Pancreas (tissue), 10 donors: ENCODE measurements at regions not wholly inside any gene's neighbourhood (a gene's known extent, or its start where the extent isn't known, plus 50 kb on each side); places are given as distances from the start of the nearest gene placed in this dataset.

Experiments
- ATAC-seq, 4 donors: fragments of 200-7000 bp; cut with Tn5 transposase; one replicate each; pipeline versions ENCODE4 v1.8.0 to v1.9.1; 2020; ENCODE audit warnings: mild to moderate bottlenecking in 4 of 4, moderate library complexity in 4 of 4
- DNase-seq, 6 donors: peaks; one replicate each; pipeline ENCODE4 v3.0.0-alpha.2; 2020
- FAIRE-seq: peaks from 2 replicates; lab custom pipeline; 2012; peaks lifted over from hg19 to GRCh38; lab: Jason Lieb, UNC
- H3K27ac ChIP-seq, 4 donors: fragments of 200-600 bp; sonication (generic); 1 replicate in 3 of 4; 2 replicates in 1 of 4; pipeline versions ENCODE4 v1.5.0 to v1.8.0; 2020
- H3K27me3 ChIP-seq, 4 donors: fragments of 200-600 bp; one replicate each; pipeline ENCODE4 v1.8.0; 2021
- H3K36me3 ChIP-seq, 3 donors: fragments of 200-600 bp; sonication (generic) in 1 of 3; one replicate each; pipeline versions ENCODE4 v1.5.0 to v1.8.0; 2020 to 2021
- H3K4me1 ChIP-seq, 3 donors: fragments of 200-600 bp; one replicate each; pipeline ENCODE4 v1.8.0; 2021
- H3K4me3 ChIP-seq, 4 donors: fragments of 200-600 bp; sonication (generic) in 2 of 4; one replicate each; pipeline versions ENCODE4 v1.5.0 to v1.8.0; 2020 to 2021
- H3K9me3 ChIP-seq, 4 donors: fragments of 200-600 bp; one replicate each; pipeline ENCODE4 v1.8.0; 2021
- WGBS, 2 donors: extraction: QIAGEN DNeasy Blood & Tissue Kit; methylation state at CpG; one replicate each; pipeline ENCODE4 v1.1.7; 2013; 5-methylcytosine and 5-hydroxymethylcytosine counted together
- intact Hi-C, 3 donors: fragments of 100-400 bp; cut with DNase I; formaldehyde crosslinking; loops; one replicate each; pipeline versions ENCODE4 v1.11.1 to v1.14.2; 2022
- TF ChIP-seq, protein P1 (sequence below), 4 donors: fragments of 200-600 bp; sonication (generic) in 3 of 4; IDR thresholded peaks; one replicate each; pipeline versions ENCODE4 v1.5.0 to v1.8.0; 2021; ENCODE audit warnings: antibody characterized with exemption in 4 of 4
- donor health status: healthy with polysubstance abuse.
- donor health status: DM: no; HTN: no; CAD: no; lungs with moderate emphysema.
- donor health status: DM: no; HTN: no; CAD: no.
- donor health status: control.
- donor health status: control.
- donor health status: Bipolar disorder and iron deficiency.
- donor health status: DM: yes; HTN: yes; CAD: no.
- donor health status: DM: no; HTN: no; CAD: no.
- donor health status: DM: no; HTN: no; CAD: no.
- donor health status: DM: yes; HTN: yes; CAD: no.

DNA sequence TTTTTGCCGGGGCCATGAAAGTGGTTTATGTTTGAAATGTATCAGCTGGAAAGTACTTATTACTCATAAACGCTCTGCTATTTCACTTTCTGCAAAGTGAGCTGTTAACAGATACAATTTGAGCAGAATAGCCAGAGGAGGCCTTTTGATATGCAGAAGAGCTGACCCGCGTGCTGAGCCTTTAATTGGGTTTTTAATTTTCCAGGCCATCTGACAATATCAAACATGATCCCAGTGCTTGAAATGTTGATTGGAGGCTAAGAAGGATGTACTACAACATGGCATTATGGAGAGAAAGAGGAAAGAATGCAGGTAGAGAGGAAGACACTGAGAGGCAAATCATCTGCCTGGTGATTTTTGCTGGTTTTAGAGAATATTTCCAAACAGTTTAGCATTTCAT, 261.3 kb upstream of the MEIS2 start:
- H3K4me1 ChIP-seq: no peaks in the 10 kb centered on the region
- TF ChIP-seq, protein P1, sequence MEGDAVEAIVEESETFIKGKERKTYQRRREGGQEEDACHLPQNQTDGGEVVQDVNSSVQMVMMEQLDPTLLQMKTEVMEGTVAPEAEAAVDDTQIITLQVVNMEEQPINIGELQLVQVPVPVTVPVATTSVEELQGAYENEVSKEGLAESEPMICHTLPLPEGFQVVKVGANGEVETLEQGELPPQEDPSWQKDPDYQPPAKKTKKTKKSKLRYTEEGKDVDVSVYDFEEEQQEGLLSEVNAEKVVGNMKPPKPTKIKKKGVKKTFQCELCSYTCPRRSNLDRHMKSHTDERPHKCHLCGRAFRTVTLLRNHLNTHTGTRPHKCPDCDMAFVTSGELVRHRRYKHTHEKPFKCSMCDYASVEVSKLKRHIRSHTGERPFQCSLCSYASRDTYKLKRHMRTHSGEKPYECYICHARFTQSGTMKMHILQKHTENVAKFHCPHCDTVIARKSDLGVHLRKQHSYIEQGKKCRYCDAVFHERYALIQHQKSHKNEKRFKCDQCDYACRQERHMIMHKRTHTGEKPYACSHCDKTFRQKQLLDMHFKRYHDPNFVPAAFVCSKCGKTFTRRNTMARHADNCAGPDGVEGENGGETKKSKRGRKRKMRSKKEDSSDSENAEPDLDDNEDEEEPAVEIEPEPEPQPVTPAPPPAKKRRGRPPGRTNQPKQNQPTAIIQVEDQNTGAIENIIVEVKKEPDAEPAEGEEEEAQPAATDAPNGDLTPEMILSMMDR (IDR thresholded peaks at IDR 0.05): no peak
- FAIRE-seq: no peak
- H3K36me3 ChIP-seq: no peaks in the 10 kb centered on the region
- no peaks in the 10 kb centered on the region for H3K27me3 ChIP-seq
- H3K4me3 ChIP-seq: no peak overlapping the region
- no peaks in the 10 kb centered on the region for H3K9me3 ChIP-seq
- intact Hi-C loops: no loop called here
- no peak for ATAC-seq
- DNase-seq: no peak
- WGBS, 2 donors: 67 to 71% methylated on average over 4 of the region's 4 CpGs
- no peak overlapping the region for H3K27ac ChIP-seq

- Histone ChIP-seq H3K27me3 (no peaks in the 10 kb centered on the region), H3K4me3 (no peak overlapping the region), H3K36me3 (no peaks in the 10 kb centered on the region), H3K9me3 (no peaks in the 10 kb centered on the region), H3K4me1 (no peaks in the 10 kb centered on the region), H3K27ac (no peak overlapping the region)
- FAIRE-seq (no peak), ATAC-seq (no peak), DNase-seq (no peak)
- TF ChIP-seq, protein P1 (IDR thresholded peaks at IDR 0.05): no peak
- intact Hi-C loops: no loop called here
- WGBS, 2 donors: 82 to 88% methylated on average over 3 of the region's 3 CpGs
Observed at GRCh38 chr15:37362414-37362813, 262.1 kb upstream of the MEIS2 start.

- TF ChIP-seq, protein P1 (IDR thresholded peaks at IDR 0.05): no peak
- DNase-seq (no peak), ATAC-seq (no peak), FAIRE-seq (no peak)
- H3K27ac ChIP-seq: no peak overlapping the region
- intact Hi-C loops: no loop called here
- H3K4me3 ChIP-seq: no peak overlapping the region
- H3K4me1 ChIP-seq: no peaks in the 10 kb centered on the region
- no peaks in the 10 kb centered on the region for H3K9me3 ChIP-seq
- H3K36me3 ChIP-seq: no peaks in the 10 kb centered on the region
- no peaks in the 10 kb centered on the region for H3K27me3 ChIP-seq
- 50 to 68% methylated on average over 4 of the region's 4 CpGs for WGBS, 2 donors
Observed at GRCh38 chr15:37368961-37369360, 268.6 kb upstream of the MEIS2 start.

GRCh38 chr15:37370941-37371340, 270.6 kb upstream of the MEIS2 start:
- 50 to 65% methylated on average over 2 of the region's 2 CpGs for WGBS, 2 donors
- TF ChIP-seq, protein P1 (IDR thresholded peaks at IDR 0.05): no peak
- no peak for ATAC-seq

DNA sequence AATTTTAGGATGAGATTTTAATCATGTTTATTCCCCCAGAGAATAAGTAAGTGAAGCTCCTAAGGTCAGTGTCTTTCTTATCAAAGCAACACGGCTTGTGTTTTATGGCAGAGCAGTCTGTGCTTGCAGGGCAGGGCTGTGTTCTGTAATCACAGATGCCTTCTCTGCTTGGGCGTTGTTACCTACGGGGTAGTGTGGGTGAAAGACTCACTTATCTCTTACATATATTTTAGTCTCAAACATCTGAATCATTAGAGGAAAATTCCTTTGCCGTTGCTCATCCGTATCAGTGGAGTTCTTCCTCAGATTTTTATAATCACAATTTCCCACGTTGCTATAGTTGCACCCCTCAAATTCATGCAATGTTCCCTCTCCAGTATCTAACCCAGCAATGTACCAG, 271.7 kb upstream of the MEIS2 start:
- 38 to 51% methylated on average over 6 of the region's 6 CpGs for WGBS, 2 donors
- intact Hi-C loops: no loop called here
- FAIRE-seq: no peak

More at GRCh38 chr15:37370941-37371340, 270.6 kb upstream of the MEIS2 start:
- Histone ChIP-seq H3K4me1 (no peaks in the 10 kb centered on the region), H3K27me3 (no peaks in the 10 kb centered on the region), H3K36me3 (no peaks in the 10 kb centered on the region), H3K27ac (no peak overlapping the region), H3K9me3 (no peaks in the 10 kb centered on the region), H3K4me3 (no peak overlapping the region)
- intact Hi-C loops: no loop called here
- FAIRE-seq (no peak), DNase-seq (no peak)

More for the DNA sequence above, 271.7 kb upstream of the MEIS2 start:
- DNase-seq (no peak), ATAC-seq (no peak)
- Histone ChIP-seq H3K9me3 (no peaks in the 10 kb centered on the region), H3K36me3 (no peaks in the 10 kb centered on the region), H3K27me3 (peaks cover 0 to 3% (median 0%) of the 10 kb centered on the region in 4 donors), H3K4me1 (no peaks in the 10 kb centered on the region), H3K27ac (no peak overlapping the region), H3K4me3 (no peak overlapping the region)
- TF ChIP-seq, protein P1 (IDR thresholded peaks at IDR 0.05): no peak
